PC-9 (cell line): ENCODE measurements at regions not wholly inside any gene's neighbourhood (a gene's known extent, or its start where the extent isn't known, plus 50 kb on each side); places are given as distances from the start of the nearest gene placed in this dataset.
A peak's percentile ranks its signal among the peaks of the same experiment; 100 is the strongest.

Experiments used
- BruUV-seq: library from RNA; stranded (reverse); fragments of 400-500 nt; replicated peaks from 2 replicates; lab custom pipeline; 2021; lab: Mats Ljungman, UMichigan
- CTCF ChIA-PET: fragments of 300-600 bp; sonication (Branson Sonifier 250); formaldehyde crosslinking; loops from one replicate; lab custom pipeline; 2022; ENCODE audit warnings: antibody characterized with exemption; lab: Charles Lee
- POLR2A ChIA-PET: fragments of 300-600 bp; sonication (Branson Sonifier 250); formaldehyde crosslinking; loops from one replicate; lab custom pipeline; 2022; ENCODE audit warnings: antibody characterized with exemption; ENCODE audit not compliant: unreplicated experiment; lab: Charles Lee
- DNase-seq, 2 experiments: peaks; one replicate each; pipeline versions ENCODE4 v3.0.0 to v3.0.0-alpha.2; 2015 to 2022; ENCODE audit warnings: mixed read lengths in 1 of 2
- H2AFZ ChIP-seq: fragments of 200-600 bp; sonication (generic); 2 replicates; pipeline ENCODE4 v1.8.1; 2017; ENCODE audit warnings: antibody characterized with exemption
- H3F3A ChIP-seq: fragments of 200-600 bp; sonication (generic); 2 replicates; pipeline ENCODE4 v1.8.1; 2017; ENCODE audit warnings: antibody characterized with exemption, mild to moderate bottlenecking, low read depth; ENCODE audit not compliant: insufficient read depth
- H3K27ac ChIP-seq: fragments of 200-600 bp; sonication (generic); 2 replicates; pipeline ENCODE4 v1.6.1; 2016; ENCODE audit warnings: mixed run types
- H3K27me3 ChIP-seq: fragments of 200-600 bp; sonication (generic); 2 replicates; pipeline ENCODE4 v1.6.1; 2016; ENCODE audit warnings: low read depth, mixed run types; ENCODE audit not compliant: insufficient read depth
- H3K36me3 ChIP-seq: fragments of 200-600 bp; sonication (generic); 2 replicates; pipeline ENCODE4 v1.6.1; 2016; ENCODE audit warnings: low read depth, mixed run types
- H3K4me1 ChIP-seq: fragments of 200-600 bp; sonication (generic); replicated peaks from 2 replicates; pipeline ENCODE4 v1.6.1; 2016; ENCODE audit warnings: mixed run types; ENCODE audit not compliant: insufficient read depth
- H3K4me2 ChIP-seq: fragments of 200-600 bp; sonication (generic); 2 replicates; pipeline ENCODE4 v1.6.1; 2017; ENCODE audit warnings: mixed run types
- H3K4me3 ChIP-seq: fragments of 200-600 bp; sonication (generic); 2 replicates; pipeline ENCODE4 v1.6.1; 2016; ENCODE audit warnings: mixed run types
- H3K79me2 ChIP-seq: fragments of 200-600 bp; sonication (generic); 2 replicates; pipeline ENCODE4 v1.6.1; 2017; ENCODE audit warnings: low read depth, mixed run types
- H3K9me2 ChIP-seq: fragments of 200-600 bp; sonication (generic); 2 replicates; pipeline ENCODE4 v1.8.1; 2017; ENCODE audit warnings: mild to moderate bottlenecking; ENCODE audit not compliant: insufficient read depth
- H3K9me3 ChIP-seq: fragments of 200-600 bp; sonication (generic); 2 replicates; pipeline ENCODE4 v1.8.1; 2016; ENCODE audit warnings: low read depth; ENCODE audit not compliant: insufficient read depth
- H4K20me1 ChIP-seq: fragments of 200-600 bp; sonication (generic); 2 replicates; pipeline ENCODE4 v1.8.1; 2017; ENCODE audit not compliant: insufficient read depth
- CTCF ChIP-seq: fragments of 200-600 bp; sonication (generic); conservative IDR thresholded peaks from 2 replicates; pipeline ENCODE4 v1.6.1; 2017; ENCODE audit warnings: mixed run types, antibody characterized with exemption, mild to moderate bottlenecking, moderate library complexity
- EZH2 ChIP-seq: fragments of 200-600 bp; sonication (generic); IDR thresholded peaks from 2 replicates; pipeline ENCODE4 v1.8.0; 2017; ENCODE audit warnings: antibody characterized with exemption, low read depth
- intact Hi-C: fragments of 100-400 bp; cut with micrococcal nuclease; formaldehyde crosslinking; loops from one replicate; pipeline ENCODE4 v1.10.0; 2022; ENCODE audit not compliant: unreplicated experiment

- Histone ChIP-seq H3K79me2 (no peaks in the 10 kb centered on the region), H3K4me1 (peaks cover 10% of the 10 kb centered on the region), H2AFZ (peak overlapping the region; percentile 44; the same call in 1 of the 2 replicates), H3K9me2 (no peaks in the 10 kb centered on the region; the same call in 1 of the 2 replicates), H3K4me3 (0 out of 2 replicates have a peak overlapping the region, but pooled peaks have one; percentile 9), H3K27me3 (no peaks in the 10 kb centered on the region), H3F3A (no peaks in the 10 kb centered on the region), H3K9me3 (peaks cover 3% of the 10 kb centered on the region; the same call in 1 of the 2 replicates), H3K36me3 (no peaks in the 10 kb centered on the region), H3K27ac (0 out of 2 replicates have a peak overlapping the region, but pooled peaks have one; percentile 12), H4K20me1 (no peaks in the 10 kb centered on the region), H3K4me2 (peak overlapping the region; percentile 43)
- no peak for DNase-seq
- BruUV-seq, result no TSS peak
- CTCF ChIA-PET, result interaction anchor here (0.5 kb wide), 1 partner anchor 627 kb away, joined by 3 read pairs; no protein-coding TSS in a partner anchor
- POLR2A ChIA-PET, result interaction anchor here (0.6 kb wide), 1 partner anchor 483 kb away, joined by 4 read pairs; no protein-coding TSS in a partner anchor
- TF ChIP-seq CTCF, result no peak
- TF ChIP-seq EZH2, result no peak
- intact Hi-C loops, result no loop called here
These were observed 639.6 kb downstream of the IRS1 start for GRCh38 chr2:226159875-226160479.

- Histone ChIP-seq H3K4me3 (no peak overlapping the region), H3K9me2 (no peaks in the 10 kb centered on the region; the same call in 1 of the 2 replicates), H3K4me1 (peaks cover 10% of the 10 kb centered on the region), H3K27ac (no peak overlapping the region), H2AFZ (no peak overlapping the region), H3F3A (no peaks in the 10 kb centered on the region), H3K4me2 (no peak overlapping the region), H3K9me3 (peaks cover 3% of the 10 kb centered on the region; the same call in 1 of the 2 replicates), H3K36me3 (no peaks in the 10 kb centered on the region), H3K79me2 (no peaks in the 10 kb centered on the region), H4K20me1 (no peaks in the 10 kb centered on the region), H3K27me3 (no peaks in the 10 kb centered on the region)
- no TSS peak for BruUV-seq
- intact Hi-C loops, result no loop called here
- DNase-seq, result no peak
- ChIA-PET CTCF (no interaction called here), POLR2A (no interaction called here)
- no peak for TF ChIP-seq EZH2
- no peak for TF ChIP-seq CTCF
These were observed 640.7 kb downstream of the IRS1 start for GRCh38 chr2:226158940-226159339.

GRCh38 chr2:226158229-226158628 is 641.4 kb downstream of the IRS1 start:
- POLR2A ChIA-PET, result no interaction called here
- no peaks in the 10 kb centered on the region for H3K27me3 ChIP-seq
- no peak overlapping the region for H3K27ac ChIP-seq
- H3K9me2 ChIP-seq, result no peaks in the 10 kb centered on the region; the same call in 1 of the 2 replicates
- H3K4me1 ChIP-seq, result peaks cover 10% of the 10 kb centered on the region
- intact Hi-C loops, result no loop called here
- DNase-seq, result no peak
- peaks cover 3% of the 10 kb centered on the region; the same call in 1 of the 2 replicates for H3K9me3 ChIP-seq
- BruUV-seq, result no TSS peak
- no peak overlapping the region for H3K4me2 ChIP-seq
- H3K4me3 ChIP-seq, result no peak overlapping the region
- H3K79me2 ChIP-seq, result no peaks in the 10 kb centered on the region
- CTCF ChIA-PET, result interaction anchor here (0.5 kb wide), 1 partner anchor 425 kb away, joined by 8 read pairs; no protein-coding TSS in a partner anchor
- no peak overlapping the region for H2AFZ ChIP-seq
- no peaks in the 10 kb centered on the region for H4K20me1 ChIP-seq
- TF ChIP-seq CTCF, result no peak
- TF ChIP-seq EZH2, result no peak
- H3F3A ChIP-seq, result no peaks in the 10 kb centered on the region
- no peaks in the 10 kb centered on the region for H3K36me3 ChIP-seq
